Loucy (cell line): ENCODE measurements at regions not wholly inside any gene's neighbourhood (a gene's known extent, or its start where the extent isn't known, plus 50 kb on each side); places are given as distances from the start of the nearest gene placed in this dataset.

Experiments used
- EZH2phosphoT487 ChIP-seq: fragments of 200-600 bp; IDR thresholded peaks from 2 replicates; pipeline ENCODE4 v1.6.1; 2018; ENCODE audit warnings: antibody characterized with exemption, mild to moderate bottlenecking, moderate library complexity, borderline replicate concordance
- TF ChIP-seq, protein P1 (sequence below): fragments of 200-600 bp; sonication (generic); conservative IDR thresholded peaks from 2 replicates; pipeline ENCODE4 v1.5.1; 2014; ENCODE audit warnings: mild to moderate bottlenecking, antibody characterized with exemption, low read length

DNA sequence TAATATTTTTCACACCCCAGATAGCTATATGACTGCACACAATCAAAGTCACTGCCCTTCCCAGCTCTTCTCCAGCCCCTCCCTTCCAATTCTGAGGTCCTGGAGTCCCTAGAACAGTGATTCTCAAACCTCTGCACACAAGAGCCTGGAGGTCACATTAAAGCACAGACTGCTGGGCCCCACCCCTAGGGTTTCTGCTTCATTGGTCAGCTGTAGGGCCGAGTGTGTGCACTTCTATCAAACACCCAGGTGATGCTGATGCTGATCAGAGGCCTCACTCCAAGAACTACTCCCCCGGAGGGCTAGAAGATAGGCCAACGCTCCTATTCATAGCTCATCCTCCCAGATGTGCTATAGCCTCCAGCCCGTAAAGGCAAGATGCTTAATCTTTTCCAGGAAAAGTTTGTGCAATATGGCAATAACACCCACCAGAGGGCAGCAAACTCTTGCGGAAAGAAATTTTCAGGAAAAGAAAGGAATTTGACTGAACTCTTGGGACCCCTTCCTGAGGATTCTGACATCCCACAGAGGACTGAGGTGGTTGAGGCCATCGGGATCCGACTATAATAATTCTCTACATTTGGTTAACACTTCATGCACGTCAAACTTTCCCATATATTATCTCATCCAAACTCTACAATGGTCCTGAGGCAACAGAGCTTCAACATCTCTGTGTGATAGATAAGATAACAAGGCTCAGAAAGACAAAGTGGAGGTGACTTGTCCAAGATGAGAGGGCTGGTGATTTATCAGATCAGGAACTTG is 194.2 kb upstream of the PKDCC start:
- TF ChIP-seq, protein P1, sequence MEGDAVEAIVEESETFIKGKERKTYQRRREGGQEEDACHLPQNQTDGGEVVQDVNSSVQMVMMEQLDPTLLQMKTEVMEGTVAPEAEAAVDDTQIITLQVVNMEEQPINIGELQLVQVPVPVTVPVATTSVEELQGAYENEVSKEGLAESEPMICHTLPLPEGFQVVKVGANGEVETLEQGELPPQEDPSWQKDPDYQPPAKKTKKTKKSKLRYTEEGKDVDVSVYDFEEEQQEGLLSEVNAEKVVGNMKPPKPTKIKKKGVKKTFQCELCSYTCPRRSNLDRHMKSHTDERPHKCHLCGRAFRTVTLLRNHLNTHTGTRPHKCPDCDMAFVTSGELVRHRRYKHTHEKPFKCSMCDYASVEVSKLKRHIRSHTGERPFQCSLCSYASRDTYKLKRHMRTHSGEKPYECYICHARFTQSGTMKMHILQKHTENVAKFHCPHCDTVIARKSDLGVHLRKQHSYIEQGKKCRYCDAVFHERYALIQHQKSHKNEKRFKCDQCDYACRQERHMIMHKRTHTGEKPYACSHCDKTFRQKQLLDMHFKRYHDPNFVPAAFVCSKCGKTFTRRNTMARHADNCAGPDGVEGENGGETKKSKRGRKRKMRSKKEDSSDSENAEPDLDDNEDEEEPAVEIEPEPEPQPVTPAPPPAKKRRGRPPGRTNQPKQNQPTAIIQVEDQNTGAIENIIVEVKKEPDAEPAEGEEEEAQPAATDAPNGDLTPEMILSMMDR, result peak; percentile 79
- no peak for TF ChIP-seq EZH2phosphoT487
